Activated naive CD4-positive, alpha-beta T cell treated with anti-CD3 and anti-CD28 coated beads, Interleukin-2, amount 50 U/mL, for 24 hours (primary cell): ENCODE measurements at regions not wholly inside any gene's neighbourhood (a gene's known extent, or its start where the extent isn't known, plus 50 kb on each side); places are given as distances from the start of the nearest gene placed in this dataset.

ENCODE experiments used
- H3K27ac Mint-ChIP-seq: one replicate; pipeline ENCODE4 v1.8.0; 2021; ENCODE audit warnings: mild to moderate bottlenecking, mixed read lengths
- H3K27me3 Mint-ChIP-seq: one replicate; pipeline ENCODE4 v1.8.0; 2021; ENCODE audit warnings: mixed read lengths
- H3K36me3 Mint-ChIP-seq: one replicate; pipeline ENCODE4 v1.8.0; 2021; ENCODE audit warnings: mixed read lengths
- H3K4me1 Mint-ChIP-seq: one replicate; pipeline ENCODE4 v1.8.0; 2021; ENCODE audit warnings: mixed read lengths
- H3K4me3 Mint-ChIP-seq: one replicate; pipeline ENCODE4 v1.8.0; 2021; ENCODE audit warnings: mild to moderate bottlenecking, mixed read lengths
- H3K9me3 Mint-ChIP-seq: one replicate; pipeline ENCODE4 v1.8.0; 2021; ENCODE audit warnings: mixed read lengths

- no peak overlapping the region for H3K27ac Mint-ChIP-seq
- no peaks in the 10 kb centered on the region for H3K9me3 Mint-ChIP-seq
- H3K4me3 Mint-ChIP-seq = no peak overlapping the region
- H3K4me1 Mint-ChIP-seq = no peaks in the 10 kb centered on the region
- peaks cover 6% of the 10 kb centered on the region for H3K27me3 Mint-ChIP-seq
- no peaks in the 10 kb centered on the region for H3K36me3 Mint-ChIP-seq
Observed at GRCh38 chr11:45563810-45564209, 101.6 kb downstream of the CHST1 start.

GRCh38 chr11:45563171-45563570 lies 102.3 kb downstream of the CHST1 start:
- H3K27me3 Mint-ChIP-seq = peaks cover 6% of the 10 kb centered on the region
- H3K4me3 Mint-ChIP-seq = no peak overlapping the region
- no peak overlapping the region for H3K27ac Mint-ChIP-seq
- H3K9me3 Mint-ChIP-seq = no peaks in the 10 kb centered on the region
- H3K36me3 Mint-ChIP-seq = no peaks in the 10 kb centered on the region
- no peaks in the 10 kb centered on the region for H3K4me1 Mint-ChIP-seq

- H3K9me3 Mint-ChIP-seq = no peaks in the 10 kb centered on the region
- H3K36me3 Mint-ChIP-seq = no peaks in the 10 kb centered on the region
- H3K4me1 Mint-ChIP-seq = no peaks in the 10 kb centered on the region
- H3K4me3 Mint-ChIP-seq = no peak overlapping the region
- H3K27ac Mint-ChIP-seq = no peak overlapping the region
- peaks cover 9% of the 10 kb centered on the region for H3K27me3 Mint-ChIP-seq
Observed at GRCh38 chr11:45560913-45561281, 104.5 kb downstream of the CHST1 start.

DNA sequence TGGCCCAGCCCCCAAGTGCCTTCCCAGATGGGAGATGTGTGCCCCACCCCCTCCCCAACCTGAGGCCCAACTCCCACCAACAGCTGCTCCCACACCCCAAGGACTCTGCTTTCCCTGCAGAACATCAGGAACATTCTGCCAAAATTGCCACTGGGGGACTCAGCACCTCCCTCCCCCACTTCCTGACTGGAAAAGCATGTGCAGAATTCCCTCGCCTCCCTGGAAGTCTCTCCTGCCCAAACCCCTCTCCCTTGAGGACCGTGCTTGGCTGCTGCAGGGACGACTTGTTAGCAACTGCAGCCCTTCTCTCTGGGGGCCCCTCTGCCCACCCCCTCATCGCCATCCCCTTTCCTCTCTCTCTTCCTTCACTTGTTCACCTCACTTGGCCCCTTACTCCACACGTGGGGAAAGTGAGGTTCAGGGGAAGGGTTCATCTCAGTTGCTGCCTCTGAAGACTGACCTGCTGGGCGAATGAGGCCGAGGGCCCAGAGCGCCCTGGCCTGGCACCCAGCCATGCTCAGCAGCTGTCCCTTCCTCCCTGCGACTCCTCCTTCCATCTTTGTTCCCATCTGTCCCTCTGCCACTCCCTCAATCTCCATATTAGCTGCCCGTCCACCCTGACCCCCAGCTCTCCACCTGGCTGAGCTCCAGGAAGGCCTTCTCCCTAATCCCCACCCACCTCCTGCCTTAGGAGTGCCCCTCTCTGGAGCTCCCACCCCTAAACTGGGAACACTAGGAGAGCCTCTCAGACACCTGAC lies 105.1 kb downstream of the CHST1 start:
- Mint-ChIP-seq H3K4me3 (no peak overlapping the region), H3K36me3 (no peaks in the 10 kb centered on the region), H3K9me3 (no peaks in the 10 kb centered on the region), H3K27ac (no peak overlapping the region), H3K27me3 (peaks cover 9% of the 10 kb centered on the region), H3K4me1 (no peaks in the 10 kb centered on the region)

GRCh38 chr11:45556851-45557707 lies 108.3 kb downstream of the CHST1 start:
- peaks cover 9% of the 10 kb centered on the region for H3K27me3 Mint-ChIP-seq
- H3K9me3 Mint-ChIP-seq = no peaks in the 10 kb centered on the region
- H3K4me3 Mint-ChIP-seq = no peak overlapping the region
- no peaks in the 10 kb centered on the region for H3K36me3 Mint-ChIP-seq
- H3K4me1 Mint-ChIP-seq = no peaks in the 10 kb centered on the region
- H3K27ac Mint-ChIP-seq = no peak overlapping the region

GRCh38 chr11:45554230-45554967 lies 111.0 kb downstream of the CHST1 start:
- H3K36me3 Mint-ChIP-seq = no peaks in the 10 kb centered on the region
- H3K4me3 Mint-ChIP-seq = no peak overlapping the region
- no peak overlapping the region for H3K27ac Mint-ChIP-seq
- H3K4me1 Mint-ChIP-seq = no peaks in the 10 kb centered on the region
- H3K9me3 Mint-ChIP-seq = no peaks in the 10 kb centered on the region
- peaks cover 3% of the 10 kb centered on the region for H3K27me3 Mint-ChIP-seq

DNA sequence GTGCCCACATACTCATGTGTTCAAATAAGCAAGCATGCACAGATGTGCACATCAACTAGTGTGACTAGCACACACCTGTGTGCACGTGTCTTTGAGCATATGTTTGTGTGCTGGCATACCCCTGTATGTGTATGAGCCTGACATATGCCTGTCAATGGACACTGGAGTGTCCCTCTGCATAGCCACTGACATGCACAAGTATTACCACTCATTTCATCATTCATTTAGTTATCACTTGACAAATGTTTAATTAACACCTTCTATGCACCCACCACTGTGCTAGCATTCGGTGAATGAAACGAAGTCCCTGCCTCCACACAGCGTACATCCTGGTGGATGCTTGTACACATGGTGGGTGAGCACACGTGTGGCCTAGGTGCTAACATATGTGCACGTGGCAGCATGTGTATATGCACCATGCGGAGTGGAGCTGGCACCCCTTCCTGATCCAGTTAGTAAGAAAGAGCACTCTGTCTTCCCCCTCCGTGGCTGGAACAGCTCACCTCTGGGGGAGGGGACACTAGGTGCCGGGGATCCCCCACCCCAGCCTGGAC lies 112.0 kb downstream of the CHST1 start:
- Mint-ChIP-seq H3K9me3 (no peaks in the 10 kb centered on the region), H3K4me3 (no peak overlapping the region), H3K27me3 (peaks cover 3% of the 10 kb centered on the region), H3K4me1 (no peaks in the 10 kb centered on the region), H3K27ac (no peak overlapping the region), H3K36me3 (no peaks in the 10 kb centered on the region)

GRCh38 chr11:45551191-45551713 lies 114.2 kb downstream of the CHST1 start:
- H3K4me1 Mint-ChIP-seq = no peaks in the 10 kb centered on the region
- no peak overlapping the region for H3K4me3 Mint-ChIP-seq
- H3K27ac Mint-ChIP-seq = no peak overlapping the region
- no peaks in the 10 kb centered on the region for H3K36me3 Mint-ChIP-seq
- H3K9me3 Mint-ChIP-seq = no peaks in the 10 kb centered on the region
- peaks cover 2% of the 10 kb centered on the region for H3K27me3 Mint-ChIP-seq

DNA sequence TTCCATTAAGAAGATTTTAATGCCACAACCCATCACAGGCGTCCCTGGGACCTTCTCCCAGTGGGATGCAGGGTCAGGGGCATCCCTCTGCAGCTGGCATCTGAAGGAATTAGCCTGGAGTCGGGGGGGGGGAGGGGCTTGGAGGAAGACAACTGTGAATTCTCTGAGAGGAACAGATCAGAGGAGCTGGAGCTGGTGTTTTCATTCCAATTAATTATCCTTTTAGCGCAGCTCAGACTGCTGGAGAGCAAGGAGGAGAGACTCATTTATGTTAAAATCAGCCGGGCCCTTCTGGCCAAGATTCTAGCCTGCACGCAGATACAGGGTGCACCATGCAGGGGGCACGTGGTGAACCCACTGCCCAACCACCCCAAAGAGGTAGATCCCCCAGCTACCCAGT lies 116.2 kb downstream of the CHST1 start:
- H3K9me3 Mint-ChIP-seq = no peaks in the 10 kb centered on the region
- H3K4me3 Mint-ChIP-seq = no peak overlapping the region
- H3K4me1 Mint-ChIP-seq = no peaks in the 10 kb centered on the region
- no peaks in the 10 kb centered on the region for H3K36me3 Mint-ChIP-seq
- H3K27me3 Mint-ChIP-seq = peaks cover 2% of the 10 kb centered on the region
- no peak overlapping the region for H3K27ac Mint-ChIP-seq

GRCh38 chr11:45546366-45546765 lies 119.1 kb downstream of the CHST1 start:
- Mint-ChIP-seq H3K36me3 (no peaks in the 10 kb centered on the region), H3K27me3 (peaks cover 6% of the 10 kb centered on the region), H3K4me1 (no peaks in the 10 kb centered on the region), H3K9me3 (no peaks in the 10 kb centered on the region), H3K27ac (no peak overlapping the region), H3K4me3 (no peak overlapping the region)

- Mint-ChIP-seq H3K4me3 (no peak overlapping the region), H3K36me3 (no peaks in the 10 kb centered on the region), H3K4me1 (no peaks in the 10 kb centered on the region), H3K27ac (no peak overlapping the region), H3K27me3 (peaks cover 7% of the 10 kb centered on the region), H3K9me3 (no peaks in the 10 kb centered on the region)
Observed at GRCh38 chr11:45544826-45545225, 120.6 kb downstream of the CHST1 start.

- H3K27me3 Mint-ChIP-seq = peaks cover 7% of the 10 kb centered on the region
- no peaks in the 10 kb centered on the region for H3K4me1 Mint-ChIP-seq
- no peak overlapping the region for H3K27ac Mint-ChIP-seq
- H3K9me3 Mint-ChIP-seq = no peaks in the 10 kb centered on the region
- H3K4me3 Mint-ChIP-seq = no peak overlapping the region
- H3K36me3 Mint-ChIP-seq = no peaks in the 10 kb centered on the region
Observed at GRCh38 chr11:45543808-45544422, 121.5 kb downstream of the CHST1 start.

DNA sequence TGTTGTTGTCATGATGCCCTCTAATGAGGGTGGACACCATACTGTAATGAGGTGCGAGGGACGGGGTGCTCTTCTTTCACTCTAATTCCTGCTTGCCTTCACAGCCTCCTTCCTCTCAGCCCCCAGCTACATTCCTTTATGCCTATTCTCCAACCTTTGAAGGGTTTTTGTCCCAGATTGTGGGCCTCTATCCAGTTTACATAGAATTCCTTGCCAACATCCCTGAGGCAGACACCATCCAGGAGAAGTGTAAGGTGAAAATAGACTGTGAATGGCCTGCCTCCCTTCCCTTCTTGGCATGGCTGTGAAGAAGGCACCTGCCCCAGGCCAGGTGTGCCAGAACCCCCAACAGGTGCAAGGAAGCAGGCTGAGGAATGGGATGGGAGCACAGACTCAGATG lies 122.3 kb downstream of the CHST1 start:
- Mint-ChIP-seq H3K27ac (no peak overlapping the region), H3K9me3 (no peaks in the 10 kb centered on the region), H3K4me1 (no peaks in the 10 kb centered on the region), H3K36me3 (no peaks in the 10 kb centered on the region), H3K4me3 (no peak overlapping the region), H3K27me3 (peaks cover 7% of the 10 kb centered on the region)

- H3K36me3 Mint-ChIP-seq = no peaks in the 10 kb centered on the region
- no peak overlapping the region for H3K4me3 Mint-ChIP-seq
- no peaks in the 10 kb centered on the region for H3K4me1 Mint-ChIP-seq
- peaks cover 7% of the 10 kb centered on the region for H3K27me3 Mint-ChIP-seq
- H3K9me3 Mint-ChIP-seq = no peaks in the 10 kb centered on the region
- peak overlapping the region; percentile 21 for H3K27ac Mint-ChIP-seq
Observed at GRCh38 chr11:45541693-45542434, 123.6 kb downstream of the CHST1 start.
